HG03565 (cell line): ENCODE measurements at regions not wholly inside any gene's neighbourhood (a gene's known extent, or its start where the extent isn't known, plus 50 kb on each side); places are given as distances from the start of the nearest gene placed in this dataset.
"Not testable (repeated sequence)": the region's sequence is repeated elsewhere in the genome, so short reads cannot be mapped to it uniquely, and the experiment has no call there.

Experiments used
- ATAC-seq: cut with Tn5 transposase; IDR thresholded peaks from one replicate; pipeline ENCODE4 v1.9.1; 2021; ENCODE audit warnings: mild to moderate bottlenecking, moderate library complexity; ENCODE audit not compliant: unreplicated experiment

GRCh38 chr1:72442262-72442661 lies 159.9 kb upstream of the NEGR1 start:
- no peak for ATAC-seq

GRCh38 chr1:72439036-72439435 lies 156.7 kb upstream of the NEGR1 start:
- ATAC-seq: no peak

- no peak for ATAC-seq
Observed at GRCh38 chr1:72438270-72438669, 155.9 kb upstream of the NEGR1 start.

GRCh38 chr1:72435025-72435424 lies 152.7 kb upstream of the NEGR1 start:
- peak; percentile 50 for ATAC-seq

- no peak for ATAC-seq
Observed at GRCh38 chr1:72434070-72434469, 151.7 kb upstream of the NEGR1 start.

GRCh38 chr1:72433591-72433990 lies 151.3 kb upstream of the NEGR1 start:
- peak; percentile 73 for ATAC-seq

- ATAC-seq: peak; percentile 58
Observed at GRCh38 chr1:72432645-72433267, 150.4 kb upstream of the NEGR1 start.

- ATAC-seq: no peak
Observed at GRCh38 chr1:72431810-72432209, 149.5 kb upstream of the NEGR1 start.

- ATAC-seq: not testable (repeated sequence)
Observed at GRCh38 chr1:72428276-72428675, 145.9 kb upstream of the NEGR1 start.

GRCh38 chr1:72419229-72419628 lies 136.9 kb upstream of the NEGR1 start:
- ATAC-seq: no peak

- ATAC-seq: no peak
Observed at GRCh38 chr1:72412286-72412685, 129.9 kb upstream of the NEGR1 start.

- no peak for ATAC-seq
Observed at GRCh38 chr1:72399807-72400206, 117.5 kb upstream of the NEGR1 start.

- ATAC-seq: no peak
Observed at GRCh38 chr1:72397786-72398185, 115.4 kb upstream of the NEGR1 start.

- ATAC-seq: no peak
Observed at GRCh38 chr1:72394457-72394856, 112.1 kb upstream of the NEGR1 start.

GRCh38 chr1:72379072-72379471 lies 96.7 kb upstream of the NEGR1 start:
- no peak for ATAC-seq

GRCh38 chr1:72375226-72375625 lies 92.9 kb upstream of the NEGR1 start:
- ATAC-seq: no peak

GRCh38 chr1:72371259-72372035 lies 89.1 kb upstream of the NEGR1 start:
- ATAC-seq: no peak

GRCh38 chr1:72370836-72371235 lies 88.5 kb upstream of the NEGR1 start:
- not testable (repeated sequence) for ATAC-seq

- peak; percentile 45 for ATAC-seq
Observed at GRCh38 chr1:72369069-72369757, 86.9 kb upstream of the NEGR1 start.

- no peak for ATAC-seq
Observed at GRCh38 chr1:72366466-72366865, 84.1 kb upstream of the NEGR1 start.

- ATAC-seq: no peak
Observed at GRCh38 chr1:72365693-72366092, 83.4 kb upstream of the NEGR1 start.

GRCh38 chr1:72362538-72362937 lies 80.2 kb upstream of the NEGR1 start:
- ATAC-seq: no peak
